Liver (tissue), 8 donors: ENCODE measurements at regions not wholly inside any gene's neighbourhood (a gene's known extent, or its start where the extent isn't known, plus 50 kb on each side); places are given as distances from the start of the nearest gene placed in this dataset.

Experiments used
- DNase-seq: peaks from one replicate; pipeline ENCODE4 v3.0.0-alpha.2; 2017; ENCODE audit warnings: low spot score
- H3K27ac ChIP-seq, 2 donors: one replicate each; pipeline ENCODE4 v1.7.0; 2013; ENCODE audit warnings: inconsistent platforms in 2 of 2, low read length in 2 of 2, control low read depth in 1 of 2, low read depth in 1 of 2, mild to moderate bottlenecking in 1 of 2
- H3K27me3 ChIP-seq, 4 donors: one replicate each; pipeline versions ENCODE4 v1.6.1 to v1.7.0; 2013; ENCODE audit warnings: low read length in 3 of 4, inconsistent platforms in 1 of 4, mild to moderate bottlenecking in 1 of 4, moderate library complexity in 1 of 4; ENCODE audit not compliant: control insufficient read depth in 4 of 4, insufficient read depth in 4 of 4
- H3K36me3 ChIP-seq, 4 donors: one replicate each; pipeline versions ENCODE4 v1.6.1 to v1.7.0; 2013; ENCODE audit warnings: low read length in 3 of 4, mild to moderate bottlenecking in 3 of 4, low read depth in 1 of 4, moderate library complexity in 1 of 4; ENCODE audit not compliant: control insufficient read depth in 4 of 4, insufficient read depth in 3 of 4
- H3K4me1 ChIP-seq, 4 donors: one replicate each; pipeline versions ENCODE4 v1.6.1 to v1.7.0; 2013; ENCODE audit warnings: low read length in 3 of 4, mild to moderate bottlenecking in 3 of 4, moderate library complexity in 1 of 4; ENCODE audit not compliant: control insufficient read depth in 4 of 4, insufficient read depth in 4 of 4
- H3K4me3 ChIP-seq, 3 donors: one replicate each; pipeline versions ENCODE4 v1.6.1 to v1.7.0; 2013; ENCODE audit warnings: low read length in 3 of 3, control low read depth in 1 of 3, low read depth in 1 of 3, mild to moderate bottlenecking in 1 of 3
- H3K9ac ChIP-seq, 2 donors: one replicate each; pipeline ENCODE4 v1.7.0; 2013; ENCODE audit warnings: low read length in 2 of 2, mild to moderate bottlenecking in 2 of 2, moderate library complexity in 2 of 2, control low read depth in 1 of 2, low read depth in 1 of 2
- H3K9me3 ChIP-seq, 4 donors: one replicate each; pipeline versions ENCODE4 v1.6.1 to v1.7.0; 2013; ENCODE audit warnings: low read length in 3 of 4; ENCODE audit not compliant: control insufficient read depth in 4 of 4
- CTCF ChIP-seq: fragments of 150-350 bp; IDR thresholded peaks from 2 replicates; pipeline ENCODE4 v1.5.1; 2017; ENCODE audit warnings: improper control_type of control experiment, low read depth, low read length; ENCODE audit not compliant: missing input control
- EGR1 ChIP-seq, 2 donors: IDR thresholded peaks; 2 replicates each; pipeline ENCODE4 v1.6.1; 2016 to 2018; ENCODE audit warnings: antibody characterized with exemption in 2 of 2, low read depth in 2 of 2
- FOXA1 ChIP-seq: IDR thresholded peaks from 2 replicates; pipeline ENCODE4 v1.6.1; 2016; ENCODE audit warnings: antibody characterized with exemption
- FOXA2 ChIP-seq: IDR thresholded peaks from 2 replicates; pipeline ENCODE4 v1.6.1; 2016; ENCODE audit warnings: antibody characterized with exemption
- GABPA ChIP-seq, 2 donors: IDR thresholded peaks in 1 of 2; conservative IDR thresholded peaks in 1 of 2; 2 replicates each; pipeline ENCODE4 v1.6.1; 2016; ENCODE audit warnings: antibody characterized with exemption in 2 of 2, mild to moderate bottlenecking in 1 of 2, moderate library complexity in 1 of 2
- HNF4A ChIP-seq, 2 donors: conservative IDR thresholded peaks; 2 replicates each; pipeline ENCODE4 v1.6.1; 2016; ENCODE audit warnings: antibody characterized with exemption in 2 of 2, mild to moderate bottlenecking in 2 of 2
- JUND ChIP-seq, 2 donors: IDR thresholded peaks; 2 replicates each; pipeline ENCODE4 v1.6.1; 2016; ENCODE audit warnings: antibody characterized with exemption in 2 of 2
- MAX ChIP-seq: IDR thresholded peaks from 2 replicates; pipeline ENCODE4 v1.6.1; 2016; ENCODE audit warnings: antibody characterized with exemption
- NR2F2 ChIP-seq: IDR thresholded peaks from 2 replicates; pipeline ENCODE4 v1.6.1; 2016; ENCODE audit warnings: antibody characterized with exemption
- RAD21 ChIP-seq, 2 donors: IDR thresholded peaks; 2 replicates each; pipeline ENCODE4 v1.6.1; 2016; ENCODE audit warnings: antibody characterized with exemption in 2 of 2, mild to moderate bottlenecking in 2 of 2
- RXRA ChIP-seq, 2 donors: IDR thresholded peaks; 2 replicates each; pipeline ENCODE4 v1.6.1; 2017 to 2018; ENCODE audit warnings: antibody characterized with exemption in 2 of 2, mild to moderate bottlenecking in 1 of 2
- SP1 ChIP-seq: IDR thresholded peaks from 2 replicates; pipeline ENCODE4 v1.6.1; 2018; ENCODE audit warnings: antibody characterized with exemption, mild to moderate bottlenecking
- TAF1 ChIP-seq: conservative IDR thresholded peaks from 2 replicates; pipeline ENCODE4 v1.6.1; 2016; ENCODE audit warnings: antibody characterized with exemption, mild to moderate bottlenecking
- ZBTB33 ChIP-seq: IDR thresholded peaks from 2 replicates; pipeline ENCODE4 v1.6.1; 2016; ENCODE audit warnings: antibody characterized with exemption
- WGBS: extraction: QIAGEN DNeasy Blood & Tissue Kit; methylation state at CpG from one replicate; pipeline ENCODE4 v1.1.7; 2013; 5-methylcytosine and 5-hydroxymethylcytosine counted together
- TF ChIP-seq, protein P1 (sequence below): IDR thresholded peaks from 2 replicates; pipeline ENCODE4 v1.6.1; 2016; ENCODE audit warnings: antibody characterized with exemption, mild to moderate bottlenecking
- TF ChIP-seq, protein P2 (sequence below): IDR thresholded peaks from 2 replicates; pipeline ENCODE4 v1.6.1; 2016; ENCODE audit warnings: antibody characterized with exemption
- donor health status: healthy.
- donor health status: healthy.
- donor health status: healthy.
- donor health status: healthy.
- donor health status: healthy.

DNA sequence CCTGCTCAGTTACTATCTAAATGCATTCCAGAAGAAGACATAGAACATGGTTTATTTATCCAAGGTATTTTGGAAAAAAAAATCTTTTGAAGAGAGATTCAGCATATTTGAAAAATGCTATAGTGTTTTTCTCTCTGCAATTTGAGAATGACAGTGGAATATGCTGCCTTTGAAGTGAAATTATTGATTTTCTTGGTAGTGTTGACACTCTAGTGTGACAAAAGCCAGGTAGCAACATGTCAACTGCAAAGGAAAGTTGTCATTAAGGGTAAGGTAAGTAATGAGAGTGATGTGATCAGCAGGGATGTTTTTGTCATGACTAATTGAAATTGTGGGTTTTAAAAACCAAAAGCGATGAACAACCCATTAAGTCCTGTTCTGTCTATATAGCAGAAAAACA, 1387.1 kb upstream of the TMEFF2 start:
- H3K4me3 ChIP-seq = no peak overlapping the region
- no peak overlapping the region for H3K9ac ChIP-seq
- peaks cover 3 to 11% (median 9%) of the 10 kb centered on the region in 4 donors for H3K4me1 ChIP-seq
- TF ChIP-seq RXRA (IDR thresholded peaks at IDR 0.05) (no peak), HNF4A (conservative IDR thresholded peaks at IDR 0.05) (peak in 1 of 2 donors; percentile 6), RAD21 (IDR thresholded peaks at IDR 0.05) (peak; percentile 15 to 45), ZBTB33 (no peak), MAX (no peak)
- TF ChIP-seq, protein P1, sequence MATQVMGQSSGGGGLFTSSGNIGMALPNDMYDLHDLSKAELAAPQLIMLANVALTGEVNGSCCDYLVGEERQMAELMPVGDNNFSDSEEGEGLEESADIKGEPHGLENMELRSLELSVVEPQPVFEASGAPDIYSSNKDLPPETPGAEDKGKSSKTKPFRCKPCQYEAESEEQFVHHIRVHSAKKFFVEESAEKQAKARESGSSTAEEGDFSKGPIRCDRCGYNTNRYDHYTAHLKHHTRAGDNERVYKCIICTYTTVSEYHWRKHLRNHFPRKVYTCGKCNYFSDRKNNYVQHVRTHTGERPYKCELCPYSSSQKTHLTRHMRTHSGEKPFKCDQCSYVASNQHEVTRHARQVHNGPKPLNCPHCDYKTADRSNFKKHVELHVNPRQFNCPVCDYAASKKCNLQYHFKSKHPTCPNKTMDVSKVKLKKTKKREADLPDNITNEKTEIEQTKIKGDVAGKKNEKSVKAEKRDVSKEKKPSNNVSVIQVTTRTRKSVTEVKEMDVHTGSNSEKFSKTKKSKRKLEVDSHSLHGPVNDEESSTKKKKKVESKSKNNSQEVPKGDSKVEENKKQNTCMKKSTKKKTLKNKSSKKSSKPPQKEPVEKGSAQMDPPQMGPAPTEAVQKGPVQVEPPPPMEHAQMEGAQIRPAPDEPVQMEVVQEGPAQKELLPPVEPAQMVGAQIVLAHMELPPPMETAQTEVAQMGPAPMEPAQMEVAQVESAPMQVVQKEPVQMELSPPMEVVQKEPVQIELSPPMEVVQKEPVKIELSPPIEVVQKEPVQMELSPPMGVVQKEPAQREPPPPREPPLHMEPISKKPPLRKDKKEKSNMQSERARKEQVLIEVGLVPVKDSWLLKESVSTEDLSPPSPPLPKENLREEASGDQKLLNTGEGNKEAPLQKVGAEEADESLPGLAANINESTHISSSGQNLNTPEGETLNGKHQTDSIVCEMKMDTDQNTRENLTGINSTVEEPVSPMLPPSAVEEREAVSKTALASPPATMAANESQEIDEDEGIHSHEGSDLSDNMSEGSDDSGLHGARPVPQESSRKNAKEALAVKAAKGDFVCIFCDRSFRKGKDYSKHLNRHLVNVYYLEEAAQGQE = no peak
- 98% methylated on average over 1 of the region's 1 CpG for WGBS
- no peak overlapping the region for H3K27ac ChIP-seq
- H3K9me3 ChIP-seq = no peaks in the 10 kb centered on the region
- DNase-seq = no peak
- H3K27me3 ChIP-seq = no peaks in the 10 kb centered on the region
- H3K36me3 ChIP-seq = no peaks in the 10 kb centered on the region

DNA sequence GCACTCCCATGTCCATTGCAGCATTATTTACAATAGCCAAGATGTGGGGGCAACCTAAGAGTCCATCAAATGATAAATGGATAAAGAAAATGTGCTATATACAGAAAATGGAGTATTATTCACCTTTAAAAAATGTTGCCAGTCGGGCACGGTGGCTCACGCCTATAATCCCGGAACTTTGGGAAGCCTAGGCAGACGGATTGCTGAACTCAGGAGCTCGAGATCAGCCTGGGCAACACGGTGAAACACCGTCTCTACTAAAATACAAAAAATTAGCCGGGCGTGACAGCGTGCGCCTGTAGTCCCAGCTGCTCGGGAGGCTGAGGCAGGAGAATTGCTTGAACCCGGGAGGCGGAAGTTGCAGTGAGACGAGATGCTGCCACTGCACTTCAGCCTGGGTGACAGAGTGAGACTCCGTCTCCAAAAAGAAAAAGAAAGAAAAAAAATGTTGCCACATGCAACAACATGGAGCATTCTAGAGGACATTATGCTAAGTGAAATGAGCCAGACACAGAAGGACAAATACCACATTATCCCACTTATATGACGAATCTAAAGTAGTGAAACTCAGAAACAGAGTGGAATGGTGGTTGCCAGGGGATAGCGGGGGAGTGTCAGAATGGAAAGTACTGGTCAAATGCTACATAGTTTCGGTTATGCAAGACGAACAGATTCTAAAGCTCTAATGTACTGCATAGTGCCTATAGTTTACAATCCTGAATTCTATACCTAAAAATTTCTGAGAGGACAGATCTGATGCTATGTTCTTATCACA, 1385.6 kb upstream of the TMEFF2 start:
- Histone ChIP-seq H3K4me1 (peaks cover 3 to 11% (median 9%) of the 10 kb centered on the region in 4 donors), H3K4me3 (no peak overlapping the region), H3K36me3 (no peaks in the 10 kb centered on the region), H3K27me3 (no peaks in the 10 kb centered on the region), H3K9ac (no peak overlapping the region), H3K27ac (no peak overlapping the region), H3K9me3 (no peaks in the 10 kb centered on the region)
- WGBS = 95% methylated on average over 21 of the region's 21 CpGs
- no peak for DNase-seq
- TF ChIP-seq NR2F2 (no peak), FOXA2 (no peak), FOXA1 (no peak), SP1 (no peak), CTCF (no peak), HNF4A (conservative IDR thresholded peaks at IDR 0.05) (no peak), GABPA (IDR thresholded peaks at IDR 0.05 in 1 of 2, conservative IDR thresholded peaks at IDR 0.05 in 1 of 2) (no peak), TAF1 (no peak), RXRA (IDR thresholded peaks at IDR 0.05) (no peak), ZBTB33 (no peak), EGR1 (IDR thresholded peaks at IDR 0.05; ENCODE audit: low read depth in 2 of 2) (no peak), RAD21 (IDR thresholded peaks at IDR 0.05) (no peak), MAX (no peak), JUND (IDR thresholded peaks at IDR 0.05) (no peak)
- TF ChIP-seq, protein P2, sequence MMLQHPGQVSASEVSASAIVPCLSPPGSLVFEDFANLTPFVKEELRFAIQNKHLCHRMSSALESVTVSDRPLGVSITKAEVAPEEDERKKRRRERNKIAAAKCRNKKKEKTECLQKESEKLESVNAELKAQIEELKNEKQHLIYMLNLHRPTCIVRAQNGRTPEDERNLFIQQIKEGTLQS = no peak
- TF ChIP-seq, protein P1 = no peak
